GM12864 (cell line): ENCODE measurements at regions not wholly inside any gene's neighbourhood (a gene's known extent, or its start where the extent isn't known, plus 50 kb on each side); places are given as distances from the start of the nearest gene placed in this dataset.

Experiments used
- DNase-seq: peaks from one replicate; pipeline ENCODE4 v3.0.0-alpha.2; 2011; ENCODE audit warnings: low read depth
- H3K4me3 ChIP-seq: 2 replicates; pipeline ENCODE4 v1.5.1; 2011; ENCODE audit warnings: mild to moderate bottlenecking, low read depth, low read length, control low read depth
- CTCF ChIP-seq: IDR thresholded peaks from 2 replicates; pipeline ENCODE4 v1.5.1; 2011; ENCODE audit warnings: low read depth, mild to moderate bottlenecking, moderate library complexity, low read length, control low read depth, inconsistent platforms; ENCODE audit errors: missing control alignments

GRCh38 chr1:188895611-188896010, 1582.1 kb downstream of the BRINP3 start:
- no peak for DNase-seq
- TF ChIP-seq CTCF, result no peak

GRCh38 chr1:188903241-188903640, 1574.4 kb downstream of the BRINP3 start:
- H3K4me3 ChIP-seq, result no peak overlapping the region
- DNase-seq, result no peak
- no peak for TF ChIP-seq CTCF

More at GRCh38 chr1:188895611-188896010, 1582.1 kb downstream of the BRINP3 start:
- H3K4me3 ChIP-seq, result no peak overlapping the region

GRCh38 chr1:188904201-188904600, 1573.5 kb downstream of the BRINP3 start:
- no peak overlapping the region for H3K4me3 ChIP-seq
- DNase-seq, result no peak
- TF ChIP-seq CTCF, result no peak

- no peak for TF ChIP-seq CTCF
- no peak overlapping the region for H3K4me3 ChIP-seq
- no peak for DNase-seq
Observed at GRCh38 chr1:188906921-188907641, 1570.6 kb downstream of the BRINP3 start.

GRCh38 chr1:188930382-188930781, 1547.3 kb downstream of the BRINP3 start:
- no peak overlapping the region for H3K4me3 ChIP-seq
- no peak for DNase-seq
- no peak for TF ChIP-seq CTCF

GRCh38 chr1:188931506-188931905, 1546.2 kb downstream of the BRINP3 start:
- no peak for DNase-seq
- no peak for TF ChIP-seq CTCF

GRCh38 chr1:188937965-188938551, 1539.6 kb downstream of the BRINP3 start:
- no peak for DNase-seq
- H3K4me3 ChIP-seq, result no peak overlapping the region
- no peak for TF ChIP-seq CTCF

More at GRCh38 chr1:188931506-188931905, 1546.2 kb downstream of the BRINP3 start:
- no peak overlapping the region for H3K4me3 ChIP-seq
